Left lung (tissue), 4 donors: ENCODE measurements at regions not wholly inside any gene's neighbourhood (a gene's known extent, or its start where the extent isn't known, plus 50 kb on each side); places are given as distances from the start of the nearest gene placed in this dataset.

Experiments used
- ATAC-seq: fragments of 200-7000 bp; cut with Tn5 transposase; one replicate; pipeline ENCODE4 v1.9.1; 2020; ENCODE audit warnings: moderate library complexity
- DNase-seq, 4 donors: peaks; one replicate each; pipeline ENCODE4 v3.0.0-alpha.2; 2013 to 2020
- H3K27ac ChIP-seq, 2 donors: fragments of 200-600 bp; sonication (generic) in 1 of 2; one replicate each; pipeline versions ENCODE4 v1.5.0 to v1.8.0; 2020 to 2021
- H3K27me3 ChIP-seq, 2 donors: fragments of 200-600 bp; sonication (generic) in 1 of 2; one replicate each; pipeline versions ENCODE4 v1.5.0 to v1.8.0; 2020 to 2021
- H3K36me3 ChIP-seq, 2 donors: fragments of 200-600 bp; sonication (generic) in 1 of 2; one replicate each; pipeline versions ENCODE4 v1.5.0 to v1.8.0; 2020 to 2021
- H3K4me1 ChIP-seq, 2 donors: fragments of 200-600 bp; one replicate each; pipeline ENCODE4 v1.8.0; 2021
- H3K4me3 ChIP-seq, 2 donors: fragments of 200-600 bp; sonication (generic) in 1 of 2; one replicate each; pipeline versions ENCODE4 v1.5.0 to v1.8.0; 2020 to 2021; ENCODE audit warnings: mild to moderate bottlenecking in 1 of 2
- H3K9me3 ChIP-seq, 2 donors: fragments of 200-600 bp; sonication (generic) in 1 of 2; one replicate each; pipeline versions ENCODE4 v1.5.0 to v1.8.0; 2020 to 2021
- CTCF ChIP-seq, 2 donors: fragments of 200-600 bp; sonication (generic) in 1 of 2; IDR thresholded peaks; one replicate each; pipeline versions ENCODE4 v1.5.0 to v1.8.0; 2021; ENCODE audit warnings: antibody characterized with exemption in 2 of 2
- intact Hi-C, 2 donors: fragments of 100-400 bp; cut with DNase I; formaldehyde crosslinking; loops; one replicate each; pipeline versions ENCODE4 v1.11.2 to v1.14.2; 2022
- donor health status: DM: no; HTN: yes; CAD: no.
- donor health status: DM: no; HTN: no; CAD: no.

- Histone ChIP-seq H3K36me3 (no peaks in the 10 kb centered on the region), H3K9me3 (no peaks in the 10 kb centered on the region), H3K4me1 (no peaks in the 10 kb centered on the region), H3K27ac (no peak overlapping the region), H3K4me3 (no peak overlapping the region), H3K27me3 (no peaks in the 10 kb centered on the region)
- DNase-seq (no peak), ATAC-seq (no peak)
- intact Hi-C loops = no loop called here
- TF ChIP-seq CTCF (IDR thresholded peaks at IDR 0.05) = no peak
Observed at GRCh38 chr10:65335311-65335710, 1590.5 kb upstream of the LRRTM3 start.

DNA sequence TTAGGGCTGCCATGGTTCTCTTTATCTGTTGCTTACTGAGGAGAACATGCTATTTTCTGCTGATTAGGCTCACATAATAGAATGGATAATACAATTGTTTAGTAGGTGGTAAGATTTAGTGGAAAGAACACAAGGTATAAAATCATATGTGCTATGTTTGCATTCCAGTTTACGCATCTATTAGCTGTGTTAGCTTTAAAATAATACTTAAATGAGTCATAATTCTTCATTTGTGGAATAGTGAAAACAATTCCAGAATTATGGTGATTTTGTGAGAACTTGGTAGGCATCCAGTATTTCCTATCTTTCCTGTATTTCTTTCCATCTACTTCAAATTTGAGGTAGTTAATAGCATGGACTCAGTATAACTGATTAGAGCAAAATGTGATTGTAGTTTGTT is 1585.5 kb upstream of the LRRTM3 start:
- Histone ChIP-seq H3K4me1 (no peaks in the 10 kb centered on the region), H3K36me3 (no peaks in the 10 kb centered on the region), H3K4me3 (no peak overlapping the region), H3K9me3 (no peaks in the 10 kb centered on the region), H3K27ac (no peak overlapping the region), H3K27me3 (no peaks in the 10 kb centered on the region)
- DNase-seq = no peak
- no peak for ATAC-seq
- intact Hi-C loops = no loop called here
- no peak for TF ChIP-seq CTCF (IDR thresholded peaks at IDR 0.05)

- no peaks in the 10 kb centered on the region for H3K27me3 ChIP-seq
- DNase-seq = no peak
- intact Hi-C loops = no loop called here
- no peak for TF ChIP-seq CTCF (IDR thresholded peaks at IDR 0.05)
- H3K9me3 ChIP-seq = no peaks in the 10 kb centered on the region
- ATAC-seq = no peak
- H3K4me3 ChIP-seq = no peak overlapping the region
- H3K4me1 ChIP-seq = no peaks in the 10 kb centered on the region
- no peak overlapping the region for H3K27ac ChIP-seq
- no peaks in the 10 kb centered on the region for H3K36me3 ChIP-seq
Observed at GRCh38 chr10:65341323-65341925, 1584.4 kb upstream of the LRRTM3 start.

- no peak overlapping the region for H3K4me3 ChIP-seq
- no peaks in the 10 kb centered on the region for H3K36me3 ChIP-seq
- H3K9me3 ChIP-seq = no peaks in the 10 kb centered on the region
- H3K27ac ChIP-seq = no peak overlapping the region
- intact Hi-C loops = no loop called here
- H3K27me3 ChIP-seq = no peaks in the 10 kb centered on the region
- no peaks in the 10 kb centered on the region for H3K4me1 ChIP-seq
- ATAC-seq (no peak), DNase-seq (no peak)
- TF ChIP-seq CTCF (IDR thresholded peaks at IDR 0.05) = no peak
Observed at GRCh38 chr10:65342245-65342644, 1583.6 kb upstream of the LRRTM3 start.

GRCh38 chr10:65346466-65346865 is 1579.4 kb upstream of the LRRTM3 start:
- Histone ChIP-seq H3K27ac (no peak overlapping the region), H3K36me3 (no peaks in the 10 kb centered on the region), H3K4me1 (no peaks in the 10 kb centered on the region), H3K9me3 (no peaks in the 10 kb centered on the region), H3K4me3 (no peak overlapping the region), H3K27me3 (no peaks in the 10 kb centered on the region)
- intact Hi-C loops = no loop called here
- TF ChIP-seq CTCF (IDR thresholded peaks at IDR 0.05) = no peak
- ATAC-seq = no peak
- DNase-seq = no peak
